IMR-90 (cell line): ENCODE measurements at regions not wholly inside any gene's neighbourhood (a gene's known extent, or its start where the extent isn't known, plus 50 kb on each side); places are given as distances from the start of the nearest gene placed in this dataset.

Experiments
- ATAC-seq: fragments of 200-7000 bp; cut with Tn5 transposase; 2 replicates; pipeline ENCODE4 v1.9.1; 2020; ENCODE audit warnings: low read depth, mild to moderate bottlenecking, moderate library complexity
- BruUV-seq: library from RNA; stranded (reverse); fragments of 400-500 nt; replicated peaks from 2 replicates; lab custom pipeline; 2021; lab: Mats Ljungman, UMichigan
- CTCF ChIA-PET: fragments of 300-600 bp; formaldehyde crosslinking; extraction: SDS; loops from one replicate; lab custom pipeline; 2021; ENCODE audit warnings: antibody characterized with exemption; lab: Yijun Ruan, JAX
- POLR2A ChIA-PET: fragments of 300-600 bp; sonication (Branson Sonifier 250); formaldehyde crosslinking; loops from one replicate; lab custom pipeline; 2022; ENCODE audit warnings: antibody characterized with exemption; ENCODE audit not compliant: unreplicated experiment; lab: Charles Lee
- DNase-seq: peaks from one replicate; pipeline ENCODE4 v3.0.0; 2013
- H2AFZ ChIP-seq: replicated peaks from 2 replicates; pipeline ENCODE3; 2013; ENCODE audit warnings: low read length, mild to moderate bottlenecking; ENCODE audit not compliant: poor library complexity
- H2AK5ac ChIP-seq: 2 replicates; pipeline ENCODE4 v1.6.1; 2013; ENCODE audit warnings: low read depth, low read length, inconsistent platforms
- H2AK9ac ChIP-seq: replicated peaks from 2 replicates; pipeline ENCODE3; 2013; ENCODE audit warnings: mild to moderate bottlenecking, low read depth, low read length, moderate library complexity; ENCODE audit not compliant: poor library complexity
- H2BK120ac ChIP-seq: 2 replicates; pipeline ENCODE4 v1.6.1; 2013; ENCODE audit warnings: low read depth, low read length, inconsistent platforms
- H2BK15ac ChIP-seq: 3 replicates; pipeline ENCODE4 v1.6.1; 2013; ENCODE audit warnings: low read depth, low read length, inconsistent platforms
- H2BK20ac ChIP-seq: 2 replicates; pipeline ENCODE4 v1.6.1; 2013; ENCODE audit warnings: low read depth, mild to moderate bottlenecking, inconsistent platforms, low read length, moderate library complexity
- H2BK5ac ChIP-seq: 2 replicates; pipeline ENCODE4 v1.6.1; 2013; ENCODE audit warnings: mild to moderate bottlenecking, low read depth, low read length, inconsistent platforms; ENCODE audit not compliant: poor library complexity, severe bottlenecking
- H3K14ac ChIP-seq: replicated peaks from 2 replicates; pipeline ENCODE4 v1.6.1; 2013; ENCODE audit warnings: low read depth, low read length, inconsistent platforms
- H3K18ac ChIP-seq: 2 replicates; pipeline ENCODE4 v1.6.1; 2013; ENCODE audit warnings: low read depth, low read length, control low read depth
- H3K23ac ChIP-seq: 2 replicates; pipeline ENCODE4 v1.6.1; 2013; ENCODE audit warnings: low read depth, low read length, inconsistent platforms
- H3K27ac ChIP-seq: 2 replicates; pipeline ENCODE4 v1.5.1; 2013; ENCODE audit warnings: mild to moderate bottlenecking, control low read depth, low read length; ENCODE audit not compliant: insufficient read depth
- H3K27me3 ChIP-seq: 2 replicates; pipeline ENCODE4 v1.6.1; 2013; ENCODE audit warnings: low read length; ENCODE audit not compliant: control insufficient read depth, insufficient read depth
- H3K36me3 ChIP-seq: 2 replicates; pipeline ENCODE4 v1.6.1; 2013; ENCODE audit warnings: low read length, mixed read lengths; ENCODE audit not compliant: control insufficient read depth, insufficient read depth
- H3K4ac ChIP-seq: 2 replicates; pipeline ENCODE4 v1.6.1; 2013; ENCODE audit warnings: low read depth, low read length, inconsistent platforms
- H3K4me1 ChIP-seq: 2 replicates; pipeline ENCODE4 v1.6.1; 2013; ENCODE audit warnings: low read length, mixed read lengths; ENCODE audit not compliant: control insufficient read depth, insufficient read depth
- H3K4me2 ChIP-seq: 2 replicates; pipeline ENCODE4 v1.6.1; 2013; ENCODE audit warnings: low read depth, mild to moderate bottlenecking, control low read depth, low read length, moderate library complexity
- H3K4me3 ChIP-seq: 2 replicates; pipeline ENCODE4 v1.5.1; 2013; ENCODE audit warnings: low read depth, mild to moderate bottlenecking, control low read depth, low read length, moderate library complexity; ENCODE audit not compliant: insufficient read depth
- H3K56ac ChIP-seq: 2 replicates; pipeline ENCODE4 v1.6.1; 2013; ENCODE audit warnings: low read length, inconsistent platforms; ENCODE audit not compliant: insufficient read depth; ENCODE audit errors: extremely low read depth
- H3K79me1 ChIP-seq, 2 experiments: 2 replicates each; pipeline ENCODE4 v1.6.1; 2013; ENCODE audit warnings: low read length in 2 of 2, inconsistent platforms in 1 of 2, low read depth in 1 of 2
- H3K9ac ChIP-seq: 2 replicates; pipeline ENCODE4 v1.6.1; 2013; ENCODE audit warnings: low read depth, low read length, control low read depth
- H3K9me1 ChIP-seq: 2 replicates; pipeline ENCODE4 v1.6.1; 2013; ENCODE audit warnings: low read length, inconsistent platforms; ENCODE audit not compliant: insufficient read depth
- H3K9me3 ChIP-seq: 2 replicates; pipeline ENCODE4 v1.6.1; 2013; ENCODE audit warnings: low read length; ENCODE audit not compliant: control insufficient read depth, insufficient read depth
- H4K20me1 ChIP-seq: 2 replicates; pipeline ENCODE4 v1.6.1; 2013; ENCODE audit warnings: low read length, inconsistent platforms; ENCODE audit not compliant: insufficient read depth
- H4K5ac ChIP-seq: 2 replicates; pipeline ENCODE4 v1.6.1; 2013; ENCODE audit warnings: mild to moderate bottlenecking, low read depth, low read length, control low read depth
- H4K8ac ChIP-seq, 2 experiments: 2 replicates each; pipeline ENCODE4 v1.6.1; 2013; ENCODE audit warnings: low read depth in 2 of 2, low read length in 2 of 2, control low read depth in 1 of 2, inconsistent platforms in 1 of 2
- H4K91ac ChIP-seq: 2 replicates; pipeline ENCODE4 v1.6.1; 2013; ENCODE audit warnings: low read depth, low read length, inconsistent platforms; ENCODE audit not compliant: insufficient read depth
- BHLHE40 ChIP-seq: fragments of 150-350 bp; IDR thresholded peaks from 2 replicates; pipeline ENCODE4 v1.6.1; 2016; ENCODE audit warnings: mild to moderate bottlenecking, low read depth, low read length
- CEBPB ChIP-seq: IDR thresholded peaks from 2 replicates; pipeline ENCODE4 v1.6.1; 2012; ENCODE audit warnings: low read depth, low read length, improper control_type of control experiment
- CHD1 ChIP-seq: IDR thresholded peaks from 2 replicates; pipeline ENCODE4 v1.6.1; 2012; ENCODE audit warnings: low read depth, low read length, improper control_type of control experiment
- CTCF ChIP-seq: conservative IDR thresholded peaks from 2 replicates; pipeline ENCODE4 v1.5.1; 2012; ENCODE audit warnings: mild to moderate bottlenecking, low read depth, low read length, improper control_type of control experiment
- ELK1 ChIP-seq: fragments of 150-350 bp; IDR thresholded peaks from 2 replicates; pipeline ENCODE4 v1.6.1; 2016; ENCODE audit warnings: low read depth, mild to moderate bottlenecking, low read length, moderate library complexity, borderline replicate concordance
- FOS ChIP-seq: fragments of 150-350 bp; IDR thresholded peaks from 2 replicates; pipeline ENCODE4 v1.6.1; 2016; ENCODE audit warnings: low read depth, low read length
- MAFK ChIP-seq: IDR thresholded peaks from 2 replicates; pipeline ENCODE4 v1.6.1; 2012; ENCODE audit warnings: low read depth, low read length, improper control_type of control experiment
- MAZ ChIP-seq: IDR thresholded peaks from 2 replicates; pipeline ENCODE4 v1.6.1; 2012; ENCODE audit warnings: low read depth, mild to moderate bottlenecking, low read length, improper control_type of control experiment, moderate library complexity, borderline replicate concordance
- MXI1 ChIP-seq: IDR thresholded peaks from 2 replicates; pipeline ENCODE4 v1.6.1; 2012; ENCODE audit warnings: low read depth, mild to moderate bottlenecking, low read length, moderate library complexity, borderline replicate concordance
- NFE2L2 ChIP-seq: fragments of 150-350 bp; IDR thresholded peaks from 2 replicates; pipeline ENCODE4 v1.6.1; 2016; ENCODE audit warnings: low read depth, mild to moderate bottlenecking, low read length
- POLR2A ChIP-seq: IDR thresholded peaks from 2 replicates; pipeline ENCODE4 v1.6.1; 2012; ENCODE audit warnings: mild to moderate bottlenecking, low read depth, low read length
- RAD21 ChIP-seq: IDR thresholded peaks from 2 replicates; pipeline ENCODE4 v1.6.1; 2012; ENCODE audit warnings: low read length, improper control_type of control experiment
- RCOR1 ChIP-seq: IDR thresholded peaks from 2 replicates; pipeline ENCODE4 v1.6.1; 2012; ENCODE audit warnings: mild to moderate bottlenecking, low read length, improper control_type of control experiment; ENCODE audit not compliant: insufficient replicate concordance
- RFX5 ChIP-seq: IDR thresholded peaks from 2 replicates; pipeline ENCODE4 v1.8.0; 2012; ENCODE audit warnings: low read depth, mild to moderate bottlenecking, low read length, moderate library complexity
- SMC3 ChIP-seq: fragments of 150-350 bp; IDR thresholded peaks from 2 replicates; pipeline ENCODE4 v1.6.1; 2016; ENCODE audit warnings: low read depth, mild to moderate bottlenecking, antibody characterized with exemption, low read length, moderate library complexity
- USF2 ChIP-seq: fragments of 150-350 bp; IDR thresholded peaks from 2 replicates; pipeline ENCODE4 v1.6.1; 2017; ENCODE audit warnings: mild to moderate bottlenecking, antibody characterized with exemption, low read length, low read depth
- WGBS, 2 experiments: methylation state at CpG; one replicate each; pipeline versions ENCODE4 v1.1.5 to v1.1.7; 2013; ENCODE audit warnings: missing lambda C conversion rate in 2 of 2; ENCODE audit not compliant: insufficient read length in 1 of 2; ENCODE audit errors: extremely low coverage in 2 of 2; 5-methylcytosine and 5-hydroxymethylcytosine counted together
- dilution Hi-C: fragments of 300-500 bp; cut with HindIII; formaldehyde crosslinking; loops from one replicate; pipeline ENCODE4 v1.14.3; 2018; ENCODE audit warnings: low sequenced_read_pairs; ENCODE audit not compliant: unreplicated experiment
- in situ Hi-C: fragments of 300-500 bp; cut with MboI; formaldehyde crosslinking; loops from 3 replicates; pipeline ENCODE4 v1.14.3; 2019; ENCODE audit warnings: low sequenced_read_pairs, inconsistent platforms, mixed read lengths
- intact Hi-C: fragments of 100-400 bp; cut with micrococcal nuclease; formaldehyde crosslinking; loops from 2 replicates; pipeline ENCODE4 v1.10.0; 2022

DNA sequence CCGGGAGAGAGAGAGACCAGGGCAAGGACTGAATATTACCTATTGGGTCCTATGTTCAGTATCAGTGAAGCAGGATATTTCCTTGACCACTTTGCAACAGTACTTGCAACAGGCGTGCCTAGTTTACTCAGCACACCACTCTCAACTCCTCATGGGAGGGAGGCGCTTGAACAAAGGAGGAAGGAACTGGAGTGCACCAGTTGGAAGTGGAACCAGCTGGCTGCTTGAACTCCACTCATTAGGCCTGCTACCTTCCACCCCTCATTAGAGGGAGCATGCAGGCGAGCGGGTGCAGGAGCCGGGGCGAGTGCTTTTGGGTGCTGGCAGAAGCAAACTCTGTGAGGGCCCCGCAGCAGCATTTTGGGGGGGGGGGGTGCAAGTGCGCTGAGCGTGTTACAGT, 1369.6 kb upstream of the RAG2 start:
- Histone ChIP-seq H3K79me1 (no peaks in the 10 kb centered on the region), H4K8ac (no peak overlapping the region), H3K9me3 (no peaks in the 10 kb centered on the region), H2BK120ac (no peak overlapping the region), H3K4ac (no peak overlapping the region), H3K4me3 (no peak overlapping the region), H3K36me3 (no peaks in the 10 kb centered on the region), H3K27me3 (no peaks in the 10 kb centered on the region), H3K27ac (no peak overlapping the region), H4K91ac (no peak overlapping the region), H4K20me1 (no peaks in the 10 kb centered on the region), H2AK9ac (no peak overlapping the region), H3K4me2 (no peak overlapping the region), H3K9ac (no peak overlapping the region), H3K14ac (no peak overlapping the region), H3K4me1 (no peaks in the 10 kb centered on the region), H2AFZ (no peak overlapping the region), H2BK15ac (no peak overlapping the region), H2AK5ac (no peak overlapping the region), H3K18ac (no peak overlapping the region), H4K5ac (no peak overlapping the region), H3K9me1 (no peaks in the 10 kb centered on the region), H3K23ac (no peak overlapping the region), H3K56ac (no peak overlapping the region), H2BK20ac (no peak overlapping the region), H2BK5ac (no peak overlapping the region)
- intact Hi-C loops = no loop called here
- BruUV-seq = no TSS peak
- no peak for ATAC-seq
- dilution Hi-C loops = no loop called here
- DNase-seq = no peak
- no peak for TF ChIP-seq RFX5
- no peak for TF ChIP-seq MAZ
- no peak for TF ChIP-seq FOS
- no peak for TF ChIP-seq NFE2L2
- no peak for TF ChIP-seq POLR2A
- no peak for TF ChIP-seq CHD1
- TF ChIP-seq MXI1 = no peak
- TF ChIP-seq SMC3 = no peak
- no peak for TF ChIP-seq CTCF
- no peak for TF ChIP-seq USF2
- TF ChIP-seq RCOR1 = no peak
- no peak for TF ChIP-seq ELK1
- no peak for TF ChIP-seq MAFK
- TF ChIP-seq CEBPB = no peak
- TF ChIP-seq RAD21 = no peak
- TF ChIP-seq BHLHE40 = no peak
- CTCF ChIA-PET = no interaction called here
- WGBS, 2 experiments = 60% methylated on average over 3 of the region's 10 CpGs; no CpG with 5 or more reads in 1 of the 2 experiments
- in situ Hi-C loops = no loop called here
- POLR2A ChIA-PET = no interaction called here
